DMS53 (cell line): ENCODE measurements at regions not wholly inside any gene's neighbourhood (a gene's known extent, or its start where the extent isn't known, plus 50 kb on each side); places are given as distances from the start of the nearest gene placed in this dataset.

Source experiments
- DNase-seq: peaks from one replicate; lab custom pipeline; 2025; lab: John Stamatoyannopoulos, UW

GRCh38 chr4:160846121-160846520 is 1317.7 kb downstream of the FSTL5 start:
- no peak for DNase-seq

- DNase-seq = no peak
These were observed 1316.6 kb downstream of the FSTL5 start for GRCh38 chr4:160847228-160847627.

GRCh38 chr4:160848489-160848888 is 1315.3 kb downstream of the FSTL5 start:
- no peak for DNase-seq

DNA sequence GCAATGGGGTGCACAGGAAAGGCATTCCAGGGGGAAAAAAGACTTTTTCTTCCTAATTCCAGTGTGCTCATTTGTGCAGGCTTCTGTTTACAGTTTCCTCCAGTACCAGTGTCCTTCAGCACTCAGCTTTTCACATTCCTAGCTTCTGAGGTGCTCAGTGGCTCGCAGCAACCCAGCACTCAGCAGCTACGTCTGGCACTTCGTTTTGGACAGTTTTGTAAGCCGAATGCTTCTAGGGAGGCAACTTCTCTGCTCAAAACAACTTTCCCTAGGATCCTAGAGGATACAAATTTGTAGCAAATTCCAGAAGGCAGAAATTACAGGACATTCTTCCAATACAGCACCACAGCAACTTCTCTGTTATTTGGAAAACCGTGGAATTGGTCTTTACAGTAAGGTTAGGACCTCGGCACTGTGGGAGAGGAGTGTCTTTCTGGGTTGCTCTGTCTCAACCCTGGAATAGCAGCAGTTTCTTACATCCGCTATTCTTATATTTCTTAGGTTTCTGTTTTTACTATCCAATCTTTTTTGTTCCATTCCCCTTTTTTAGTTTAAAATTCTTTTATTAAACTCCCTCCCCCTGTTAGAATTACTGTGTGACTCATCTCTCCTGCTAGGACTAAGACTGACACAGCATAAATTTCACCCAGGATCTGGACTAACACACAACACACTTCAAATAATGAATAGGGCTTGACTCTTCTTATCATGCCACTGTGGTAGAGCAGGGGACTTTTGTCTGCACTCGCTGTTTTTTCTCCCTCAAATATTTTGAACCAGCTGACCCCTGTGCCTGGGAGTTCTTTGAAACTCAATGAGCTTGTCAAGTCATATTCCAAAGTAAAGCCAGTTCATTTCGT is 1314.7 kb downstream of the FSTL5 start:
- DNase-seq = peak; percentile 60

GRCh38 chr4:160864253-160864652 is 1299.5 kb downstream of the FSTL5 start:
- DNase-seq = no peak

GRCh38 chr4:160869899-160870298 is 1293.9 kb downstream of the FSTL5 start:
- no peak for DNase-seq

- no peak for DNase-seq
These were observed 1291.3 kb downstream of the FSTL5 start for GRCh38 chr4:160872491-160872890.

DNA sequence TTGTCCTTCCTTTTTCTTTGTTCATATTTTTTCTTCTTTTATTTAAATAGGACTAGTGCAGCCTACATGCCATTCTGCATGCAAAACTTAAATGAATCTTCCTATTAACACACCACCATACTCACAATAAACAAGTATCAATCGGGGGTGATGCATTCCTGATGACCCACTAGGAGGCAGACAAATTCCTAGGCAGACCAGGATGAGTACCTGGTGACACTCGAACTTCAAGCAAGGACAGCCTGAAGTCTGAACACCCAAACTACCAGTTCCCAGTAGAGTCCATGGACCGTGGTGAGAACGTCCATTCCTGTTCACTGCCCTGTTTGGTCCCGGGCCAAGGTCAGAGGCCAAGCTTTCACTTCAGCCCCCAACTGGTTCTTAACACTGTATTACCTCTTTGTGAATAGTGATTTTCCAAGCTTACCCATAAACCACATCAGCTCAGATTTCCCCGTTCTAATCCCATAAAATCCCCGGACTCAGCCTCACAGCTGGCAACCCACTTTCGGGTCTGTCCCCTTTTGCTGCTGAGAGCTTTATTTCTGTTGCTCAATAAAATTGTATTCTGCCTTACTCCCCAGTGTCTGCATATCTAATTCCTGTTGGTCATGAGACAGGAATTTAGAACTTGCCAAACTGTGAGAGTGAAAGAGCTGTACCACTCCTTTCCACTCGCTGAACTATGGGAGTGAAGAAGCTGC is 1286.6 kb downstream of the FSTL5 start:
- no peak for DNase-seq

DNA sequence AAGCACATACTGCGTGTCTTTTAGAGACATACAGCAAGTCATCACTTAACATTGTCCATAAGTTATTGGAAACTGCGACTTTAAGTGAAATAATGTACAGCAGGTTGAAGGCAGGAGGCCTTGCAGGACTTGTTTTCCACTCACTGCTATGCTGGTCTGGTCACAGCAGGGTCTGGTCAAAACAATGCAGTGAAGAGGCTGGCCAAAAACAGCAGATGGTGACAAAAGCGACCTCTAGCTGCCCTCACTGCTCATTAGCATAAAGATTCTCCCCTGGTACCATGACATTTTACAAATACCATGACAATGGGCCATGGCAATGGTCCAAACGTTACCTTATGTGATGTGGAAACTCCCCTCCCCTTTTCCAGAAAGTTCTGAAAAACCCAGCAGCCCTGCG is 1283.6 kb downstream of the FSTL5 start:
- no peak for DNase-seq

DNA sequence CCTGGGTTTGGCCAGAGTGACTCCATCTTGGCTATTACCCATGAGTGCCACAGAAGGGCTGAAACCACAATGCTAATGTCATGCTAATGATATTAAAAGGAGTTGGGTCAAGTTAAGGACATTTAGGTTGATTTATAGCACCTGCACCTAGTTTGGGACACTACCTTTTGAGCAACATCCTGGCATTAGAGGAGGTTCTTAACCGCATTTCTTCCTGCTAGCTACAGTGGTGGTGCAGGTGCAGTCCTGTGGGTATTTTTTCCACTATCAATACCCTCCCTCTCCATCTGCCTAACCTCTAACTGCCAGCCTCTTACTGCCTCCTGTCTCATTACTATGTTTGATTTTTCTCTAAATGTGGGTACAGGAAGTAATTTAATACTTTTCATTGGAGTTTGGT is 1276.1 kb downstream of the FSTL5 start:
- no peak for DNase-seq

DNA sequence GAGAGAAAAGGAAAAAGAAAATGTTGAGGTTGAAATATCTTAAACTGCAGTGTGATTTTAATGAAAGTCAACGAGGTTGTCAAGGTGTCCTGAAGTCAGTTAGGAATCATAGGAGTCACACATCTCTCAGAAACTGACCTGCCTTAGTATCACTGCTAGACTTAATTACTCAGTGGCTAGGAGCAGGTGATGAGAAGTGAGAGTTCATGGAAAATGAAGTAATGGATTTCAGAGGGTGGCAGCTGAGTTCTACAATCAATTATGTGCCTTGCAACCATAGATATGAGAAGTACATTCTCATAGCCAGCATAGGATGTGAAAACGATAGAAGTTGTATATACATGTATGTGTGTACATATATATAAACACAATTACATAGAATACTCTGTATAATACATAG is 1269.7 kb downstream of the FSTL5 start:
- DNase-seq = no peak

GRCh38 chr4:160894809-160895208 is 1269.0 kb downstream of the FSTL5 start:
- no peak for DNase-seq

DNA sequence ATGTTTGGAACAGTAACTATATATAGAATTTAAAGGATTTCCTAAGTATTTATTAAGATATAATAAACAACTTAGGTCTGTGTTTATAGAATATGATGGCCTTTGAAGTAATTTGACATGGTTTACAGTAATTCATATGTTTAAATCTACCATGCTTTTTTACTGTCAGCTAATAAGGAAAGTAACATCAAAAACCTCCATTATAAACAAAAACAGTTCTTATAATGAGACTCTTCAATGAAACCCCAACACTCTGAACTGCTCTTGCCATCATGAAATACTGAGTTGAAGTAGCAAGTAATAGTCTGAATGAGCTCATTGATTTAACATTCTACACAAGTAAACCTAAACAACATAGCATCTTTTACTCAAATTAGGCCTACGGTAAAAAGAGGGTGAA is 1236.5 kb downstream of the FSTL5 start:
- no peak for DNase-seq

DNA sequence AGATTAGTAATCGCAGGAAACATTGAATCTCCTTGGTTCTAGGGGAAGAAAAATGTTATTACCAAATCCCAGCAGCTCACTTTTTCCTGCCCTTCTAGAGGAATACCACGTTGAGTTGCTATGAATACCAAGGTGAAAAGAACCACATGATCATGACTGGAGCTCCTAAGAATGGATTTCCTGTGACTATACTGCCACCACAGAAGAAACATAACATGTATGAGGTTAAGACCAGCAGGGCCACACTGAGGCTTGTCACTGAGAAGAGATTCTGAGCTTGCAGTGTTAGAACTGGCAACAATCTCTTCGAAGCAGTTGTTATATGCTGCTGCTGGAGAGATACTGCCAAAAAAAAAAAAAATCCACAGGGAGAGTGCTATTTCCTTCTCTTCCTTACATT is 1235.3 kb downstream of the FSTL5 start:
- DNase-seq = no peak

DNA sequence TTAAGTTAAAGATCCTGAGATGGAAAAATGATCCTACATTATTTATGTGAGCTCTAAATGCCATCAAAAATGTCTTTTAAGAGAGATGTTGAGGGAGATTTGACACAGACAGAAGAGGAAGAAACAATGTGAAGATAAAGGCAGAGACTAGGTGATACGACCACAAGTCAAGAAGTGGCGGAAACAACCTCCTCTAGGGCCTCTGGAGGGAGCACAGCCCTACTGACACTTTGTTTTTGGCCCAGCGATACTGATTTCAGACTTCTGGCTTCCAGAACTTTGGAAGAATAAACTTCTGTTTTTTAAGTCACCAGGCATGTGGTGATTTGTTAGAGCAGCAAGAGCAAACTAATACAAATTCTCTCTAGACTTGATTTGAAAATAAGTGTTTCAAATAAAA is 1216.1 kb downstream of the FSTL5 start:
- DNase-seq = no peak

DNA sequence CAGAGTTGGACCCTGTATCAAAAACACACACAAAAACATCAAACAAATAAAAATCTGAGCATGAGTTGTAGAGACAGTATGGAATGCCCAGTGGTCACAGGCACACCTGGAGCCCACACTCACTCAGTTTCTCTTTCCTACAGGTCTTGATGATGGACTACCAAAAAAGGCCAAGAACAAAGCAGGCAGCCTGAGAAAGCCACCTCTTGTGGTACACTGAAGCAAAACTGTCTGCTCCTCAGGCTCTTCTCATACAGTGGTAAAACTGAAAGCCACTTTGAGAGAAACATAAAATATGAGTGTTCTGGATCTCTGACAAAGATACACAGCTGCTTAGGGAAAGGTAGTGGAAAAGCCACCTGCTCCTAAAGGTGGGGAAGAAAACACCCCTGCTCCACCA is 1206.9 kb downstream of the FSTL5 start:
- DNase-seq = no peak

DNA sequence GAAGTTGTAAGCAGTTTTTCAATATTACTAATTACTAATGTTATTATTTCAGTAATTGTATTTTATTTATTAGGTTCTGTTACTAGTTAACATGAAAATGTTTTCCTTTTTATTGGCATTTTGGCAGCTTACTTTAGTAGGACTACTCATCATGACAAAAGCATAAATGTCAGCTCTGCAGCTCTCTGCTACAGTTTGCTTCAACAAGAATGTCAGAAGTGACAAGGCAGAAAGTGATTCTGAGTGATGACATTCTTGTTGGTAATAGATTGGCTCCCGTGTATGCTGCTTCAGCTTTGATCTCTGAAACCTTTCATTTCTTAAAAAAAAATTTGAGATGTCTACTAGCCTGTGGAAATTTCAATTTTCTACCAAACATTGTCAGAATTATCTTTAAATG is 1193.9 kb downstream of the FSTL5 start:
- no peak for DNase-seq

GRCh38 chr4:160980091-160980490 is 1183.7 kb downstream of the FSTL5 start:
- no peak for DNase-seq

- DNase-seq = no peak
These were observed 1182.7 kb downstream of the FSTL5 start for GRCh38 chr4:160981083-160981482.

GRCh38 chr4:160983035-160983434 is 1180.8 kb downstream of the FSTL5 start:
- no peak for DNase-seq

- no peak for DNase-seq
These were observed 1161.4 kb downstream of the FSTL5 start for GRCh38 chr4:161002386-161002785.

DNA sequence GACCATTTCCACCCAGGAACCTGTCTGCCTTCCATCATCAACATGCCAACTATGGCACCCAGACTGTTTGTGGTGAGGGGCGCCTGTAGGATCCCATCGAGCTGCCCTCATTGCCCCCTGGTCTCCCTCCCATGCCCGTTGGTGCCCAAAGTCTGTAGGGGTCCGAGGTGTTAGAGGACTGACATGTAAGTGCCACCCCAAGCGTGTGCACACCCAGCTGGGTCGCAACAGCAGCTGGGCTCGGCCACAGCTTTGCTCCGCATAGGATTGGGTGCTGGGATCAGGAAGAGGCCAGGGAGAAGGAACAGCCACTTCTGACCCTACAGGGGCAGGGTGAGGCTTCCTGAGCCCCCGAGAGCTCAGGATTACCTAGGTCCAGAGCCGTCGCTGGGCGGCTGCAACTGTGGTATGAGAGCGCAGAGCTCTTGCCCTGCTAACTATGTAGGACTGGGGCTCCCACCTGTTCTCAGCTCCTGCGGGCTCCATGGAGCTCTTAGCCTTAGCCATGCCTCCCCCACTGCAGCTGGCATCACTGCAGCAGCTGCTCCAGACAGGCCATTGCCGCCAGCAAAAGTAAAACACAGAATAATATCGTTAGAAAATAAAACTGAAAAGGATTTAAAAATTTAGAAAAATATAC is 1160.3 kb downstream of the FSTL5 start:
- no peak for DNase-seq

- DNase-seq = no peak
These were observed 1158.1 kb downstream of the FSTL5 start for GRCh38 chr4:161005746-161006145.
